Subcutaneous abdominal adipose tissue (tissue), 5 donors: ENCODE measurements at regions not wholly inside any gene's neighbourhood (a gene's known extent, or its start where the extent isn't known, plus 50 kb on each side); places are given as distances from the start of the nearest gene placed in this dataset.

Experiments
- H3K27ac ChIP-seq: one replicate; pipeline ENCODE4 v1.7.0; 2013; ENCODE audit warnings: low read depth, mild to moderate bottlenecking, inconsistent platforms, low read length, moderate library complexity
- H3K27me3 ChIP-seq, 5 donors: one replicate each; pipeline ENCODE4 v1.7.0; 2013; ENCODE audit warnings: low read length in 5 of 5, inconsistent platforms in 1 of 5; ENCODE audit not compliant: control insufficient read depth in 5 of 5, insufficient read depth in 4 of 5
- H3K36me3 ChIP-seq, 5 donors: one replicate each; pipeline ENCODE4 v1.7.0; 2013; ENCODE audit warnings: low read length in 5 of 5; ENCODE audit not compliant: control insufficient read depth in 5 of 5, insufficient read depth in 5 of 5
- H3K4me1 ChIP-seq, 5 donors: one replicate each; pipeline ENCODE4 v1.7.0; 2013; ENCODE audit warnings: low read length in 5 of 5, mild to moderate bottlenecking in 3 of 5, moderate library complexity in 1 of 5; ENCODE audit not compliant: control insufficient read depth in 5 of 5, insufficient read depth in 5 of 5
- H3K4me3 ChIP-seq, 5 donors: one replicate each; pipeline ENCODE4 v1.7.0; 2013; ENCODE audit warnings: low read length in 5 of 5, low read depth in 1 of 5
- H3K9ac ChIP-seq, 5 donors: one replicate each; pipeline ENCODE4 v1.7.0; 2013; ENCODE audit warnings: low read length in 5 of 5, mild to moderate bottlenecking in 4 of 5, moderate library complexity in 3 of 5
- H3K9me3 ChIP-seq, 5 donors: one replicate each; pipeline ENCODE4 v1.7.0; 2013; ENCODE audit warnings: low read length in 5 of 5; ENCODE audit not compliant: control insufficient read depth in 5 of 5
- donor health status: healthy.
- donor health status: healthy.
- donor health status: healthy.
- donor health status: healthy.
- donor health status: healthy.

DNA sequence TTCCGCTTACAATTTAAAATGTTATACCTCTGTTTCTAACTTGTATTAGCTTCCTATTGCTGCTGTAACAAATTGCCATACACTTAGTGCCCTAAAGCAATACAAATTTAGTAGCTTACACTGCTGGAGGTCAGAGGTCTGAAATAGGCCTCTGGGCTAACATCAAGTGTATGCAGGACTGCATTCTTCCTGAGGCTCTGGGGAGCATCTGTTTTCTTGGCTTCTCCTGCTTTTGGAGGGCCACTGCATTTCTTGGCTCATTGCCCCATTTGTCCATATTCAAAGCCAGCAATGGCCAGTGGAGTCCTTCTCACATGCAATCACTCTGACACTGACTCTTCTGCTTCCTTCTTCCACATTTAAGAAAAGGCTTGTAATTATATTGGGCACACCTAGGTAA is 639.8 kb upstream of the INTU start:
- Histone ChIP-seq H3K27ac (no peak overlapping the region), H3K4me3 (no peak overlapping the region), H3K9ac (no peak overlapping the region), H3K4me1 (peaks cover 0 to 6% (median 0%) of the 10 kb centered on the region in 5 donors), H3K36me3 (no peaks in the 10 kb centered on the region), H3K27me3 (no peaks in the 10 kb centered on the region), H3K9me3 (peaks cover 0 to 9% (median 0%) of the 10 kb centered on the region in 5 donors)

DNA sequence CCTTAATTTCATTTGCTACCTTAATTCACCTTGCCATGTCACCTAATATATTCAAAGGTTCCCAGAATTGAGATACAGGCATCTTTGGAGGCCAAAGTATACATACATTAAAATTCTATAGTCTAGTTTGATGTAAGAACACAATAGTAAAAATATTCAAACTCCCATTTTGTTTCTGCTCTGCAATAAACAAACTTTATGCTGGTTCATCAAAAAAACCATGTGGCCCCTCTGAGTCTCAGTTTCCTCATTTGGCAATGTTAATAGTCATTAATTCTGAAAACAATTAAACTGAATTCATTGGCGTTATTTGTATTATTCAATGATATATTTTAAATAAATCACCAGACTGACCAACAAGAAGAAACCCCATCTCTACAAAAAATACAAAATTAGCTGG is 639.4 kb upstream of the INTU start:
- Histone ChIP-seq H3K27ac (no peak overlapping the region), H3K36me3 (no peaks in the 10 kb centered on the region), H3K9ac (no peak overlapping the region), H3K9me3 (peaks cover 0 to 9% (median 0%) of the 10 kb centered on the region in 5 donors), H3K4me1 (peaks cover 0 to 6% (median 0%) of the 10 kb centered on the region in 5 donors), H3K4me3 (no peak overlapping the region), H3K27me3 (no peaks in the 10 kb centered on the region)

GRCh38 chr4:126995235-126995634 is 637.5 kb upstream of the INTU start:
- H3K36me3 ChIP-seq: no peaks in the 10 kb centered on the region
- peaks cover 0 to 6% (median 0%) of the 10 kb centered on the region in 5 donors for H3K4me1 ChIP-seq
- no peak overlapping the region for H3K4me3 ChIP-seq
- no peak overlapping the region for H3K9ac ChIP-seq
- H3K9me3 ChIP-seq: peaks cover 0 to 9% (median 0%) of the 10 kb centered on the region in 5 donors
- no peaks in the 10 kb centered on the region for H3K27me3 ChIP-seq
- no peak overlapping the region for H3K27ac ChIP-seq

DNA sequence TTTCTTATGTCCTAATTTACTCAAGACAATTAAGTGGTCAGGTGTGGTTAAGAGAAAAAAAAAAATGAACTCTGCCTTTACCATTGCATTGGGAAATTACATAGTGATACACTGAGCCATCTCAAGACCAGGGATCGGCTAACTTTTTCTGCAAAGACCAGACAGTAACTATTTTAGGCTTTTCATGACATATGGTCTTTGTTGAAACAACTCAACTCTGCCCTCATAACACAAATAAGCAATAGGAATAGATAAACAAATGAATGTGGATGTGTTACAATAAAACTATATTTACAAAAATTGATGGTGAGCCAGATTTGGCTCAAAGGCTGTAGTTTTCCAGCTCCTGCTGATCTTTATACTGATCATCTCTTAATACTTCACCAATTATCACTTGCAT is 632.6 kb upstream of the INTU start:
- Histone ChIP-seq H3K36me3 (no peaks in the 10 kb centered on the region), H3K4me1 (peaks cover 0 to 6% (median 0%) of the 10 kb centered on the region in 5 donors), H3K9me3 (no peaks in the 10 kb centered on the region), H3K9ac (no peak overlapping the region), H3K27me3 (no peaks in the 10 kb centered on the region), H3K4me3 (no peak overlapping the region), H3K27ac (no peak overlapping the region)

- no peak overlapping the region for H3K27ac ChIP-seq
- H3K9ac ChIP-seq: no peak overlapping the region
- H3K36me3 ChIP-seq: no peaks in the 10 kb centered on the region
- no peak overlapping the region for H3K4me3 ChIP-seq
- H3K27me3 ChIP-seq: no peaks in the 10 kb centered on the region
- H3K4me1 ChIP-seq: no peaks in the 10 kb centered on the region
- H3K9me3 ChIP-seq: no peaks in the 10 kb centered on the region
Measured at GRCh38 chr4:127000846-127001245, 631.9 kb upstream of the INTU start.

- Histone ChIP-seq H3K9me3 (no peaks in the 10 kb centered on the region), H3K4me3 (no peak overlapping the region), H3K4me1 (no peaks in the 10 kb centered on the region), H3K36me3 (no peaks in the 10 kb centered on the region), H3K9ac (no peak overlapping the region), H3K27ac (no peak overlapping the region), H3K27me3 (no peaks in the 10 kb centered on the region)
Measured at GRCh38 chr4:127001933-127002332, 630.8 kb upstream of the INTU start.

DNA sequence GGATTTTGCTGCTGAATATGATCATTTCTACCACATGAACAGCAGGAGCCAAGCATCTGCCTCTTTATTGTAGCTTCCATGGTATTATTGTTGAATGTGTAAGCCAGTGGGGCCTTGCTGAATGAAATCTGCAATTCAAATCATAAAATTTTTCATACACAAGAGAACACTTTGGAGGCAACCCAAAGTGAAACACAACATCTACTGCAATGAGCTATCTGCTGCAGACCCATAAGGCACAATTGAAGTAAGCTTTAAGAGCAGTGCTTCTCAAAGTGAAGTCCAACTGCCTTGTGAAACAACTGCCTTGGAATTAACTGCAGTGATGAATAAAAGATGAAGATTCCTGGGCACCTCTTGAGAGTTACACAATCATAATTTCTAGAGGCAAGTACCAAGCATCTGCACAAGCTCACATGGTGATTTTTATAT is 626.3 kb upstream of the INTU start:
- H3K27ac ChIP-seq: no peak overlapping the region
- no peaks in the 10 kb centered on the region for H3K36me3 ChIP-seq
- no peaks in the 10 kb centered on the region for H3K4me1 ChIP-seq
- H3K9me3 ChIP-seq: no peaks in the 10 kb centered on the region
- no peak overlapping the region for H3K4me3 ChIP-seq
- no peaks in the 10 kb centered on the region for H3K27me3 ChIP-seq
- H3K9ac ChIP-seq: no peak overlapping the region

GRCh38 chr4:127007305-127007704 is 625.5 kb upstream of the INTU start:
- Histone ChIP-seq H3K9ac (no peak overlapping the region), H3K9me3 (no peaks in the 10 kb centered on the region), H3K4me1 (no peaks in the 10 kb centered on the region), H3K4me3 (no peak overlapping the region), H3K36me3 (no peaks in the 10 kb centered on the region), H3K27ac (no peak overlapping the region), H3K27me3 (no peaks in the 10 kb centered on the region)

GRCh38 chr4:127012549-127012948 is 620.2 kb upstream of the INTU start:
- Histone ChIP-seq H3K4me3 (no peak overlapping the region), H3K36me3 (no peaks in the 10 kb centered on the region), H3K27me3 (no peaks in the 10 kb centered on the region), H3K27ac (no peak overlapping the region), H3K9ac (no peak overlapping the region), H3K4me1 (no peaks in the 10 kb centered on the region), H3K9me3 (no peaks in the 10 kb centered on the region)

- Histone ChIP-seq H3K27ac (no peak overlapping the region), H3K4me1 (no peaks in the 10 kb centered on the region), H3K9me3 (no peaks in the 10 kb centered on the region), H3K9ac (no peak overlapping the region), H3K27me3 (no peaks in the 10 kb centered on the region), H3K4me3 (no peak overlapping the region), H3K36me3 (no peaks in the 10 kb centered on the region)
Measured at GRCh38 chr4:127015667-127016117, 617.1 kb upstream of the INTU start.

GRCh38 chr4:127018381-127018780 is 614.4 kb upstream of the INTU start:
- no peak overlapping the region for H3K9ac ChIP-seq
- no peak overlapping the region for H3K27ac ChIP-seq
- no peaks in the 10 kb centered on the region for H3K27me3 ChIP-seq
- H3K9me3 ChIP-seq: no peaks in the 10 kb centered on the region
- H3K4me1 ChIP-seq: no peaks in the 10 kb centered on the region
- H3K4me3 ChIP-seq: no peak overlapping the region
- no peaks in the 10 kb centered on the region for H3K36me3 ChIP-seq
